GM18511 (cell line): ENCODE measurements at regions not wholly inside any gene's neighbourhood (a gene's known extent, or its start where the extent isn't known, plus 50 kb on each side); places are given as distances from the start of the nearest gene placed in this dataset.

ENCODE experiments used
- ATAC-seq: cut with Tn5 transposase; IDR thresholded peaks from one replicate; pipeline ENCODE4 v1.9.1; 2021; ENCODE audit warnings: mild to moderate bottlenecking, moderate library complexity; ENCODE audit not compliant: unreplicated experiment

GRCh38 chr16:56140645-56141044, 50.6 kb upstream of the GNAO1 start:
- ATAC-seq, result no peak

- ATAC-seq, result no peak
Observed at GRCh38 chr16:56137269-56137668, 54.0 kb upstream of the GNAO1 start.

- no peak for ATAC-seq
Observed at GRCh38 chr16:56136256-56136655, 55.0 kb upstream of the GNAO1 start.

- ATAC-seq, result no peak
Observed at GRCh38 chr16:56134790-56135189, 56.5 kb upstream of the GNAO1 start.

- no peak for ATAC-seq
Observed at GRCh38 chr16:56125922-56126321, 65.4 kb upstream of the GNAO1 start.

GRCh38 chr16:56122251-56122650, 69.0 kb upstream of the GNAO1 start:
- ATAC-seq, result no peak

- ATAC-seq, result no peak
Observed at GRCh38 chr16:56121156-56121500, 70.2 kb upstream of the GNAO1 start.

- no peak for ATAC-seq
Observed at GRCh38 chr16:56120447-56121155, 70.7 kb upstream of the GNAO1 start.

GRCh38 chr16:56119133-56119532, 72.2 kb upstream of the GNAO1 start:
- no peak for ATAC-seq

GRCh38 chr16:56116577-56116964, 74.7 kb upstream of the GNAO1 start:
- ATAC-seq, result no peak

GRCh38 chr16:56115817-56116576, 75.3 kb upstream of the GNAO1 start:
- no peak for ATAC-seq

- ATAC-seq, result no peak
Observed at GRCh38 chr16:56113223-56113622, 78.1 kb upstream of the GNAO1 start.

GRCh38 chr16:56111100-56111499, 80.2 kb upstream of the GNAO1 start:
- ATAC-seq, result no peak

GRCh38 chr16:56109994-56110393, 81.3 kb upstream of the GNAO1 start:
- ATAC-seq, result no peak

- no peak for ATAC-seq
Observed at GRCh38 chr16:56109205-56109604, 82.1 kb upstream of the GNAO1 start.

- no peak for ATAC-seq
Observed at GRCh38 chr16:56108724-56109123, 82.6 kb upstream of the GNAO1 start.

- ATAC-seq, result no peak
Observed at GRCh38 chr16:56108056-56108471, 83.2 kb upstream of the GNAO1 start.

GRCh38 chr16:56106527-56106926, 84.8 kb upstream of the GNAO1 start:
- no peak for ATAC-seq

GRCh38 chr16:56102906-56103305, 88.4 kb upstream of the GNAO1 start:
- ATAC-seq, result no peak

GRCh38 chr16:56102183-56102686, 89.1 kb upstream of the GNAO1 start:
- no peak for ATAC-seq

- ATAC-seq, result no peak
Observed at GRCh38 chr16:56101480-56101879, 89.8 kb upstream of the GNAO1 start.

GRCh38 chr16:56097306-56097705, 94.0 kb upstream of the GNAO1 start:
- ATAC-seq, result no peak
